ENCODE measurements at regions not wholly inside any gene's neighbourhood (a gene's known extent, or its start where the extent isn't known, plus 50 kb on each side); places are given as distances from the start of the nearest gene placed in this dataset.

DNA sequence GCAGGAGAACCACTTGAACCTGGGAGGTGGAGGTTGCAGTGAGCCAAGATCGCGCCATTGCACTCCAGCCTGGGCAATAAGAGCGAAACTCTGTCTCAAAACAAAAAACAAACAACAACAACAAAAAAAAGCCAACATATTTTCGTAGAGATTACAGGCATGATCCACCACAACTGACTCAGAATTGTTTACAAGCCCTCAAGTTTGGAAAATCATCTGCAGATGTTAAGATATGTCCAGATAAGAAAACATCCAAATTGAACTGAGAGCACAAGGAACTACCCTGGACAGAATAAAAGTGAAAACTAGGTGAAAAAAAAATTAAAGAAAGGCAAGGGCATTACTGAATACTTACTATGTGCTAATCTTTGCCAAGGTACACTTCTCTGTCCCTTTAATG lies 89.8 kb upstream of the WLS start:
- H3K9me3 ChIP-seq (ENCODE audit: control insufficient read depth in 1 of 2, insufficient read depth in 1 of 2, low read length in 2 of 2): peaks cover 0 to 4% of the 10 kb centered on the region in 2 experiments
- no peaks in the 10 kb centered on the region for H3K36me3 Mint-ChIP-seq (ENCODE audit: low read depth)
- H3K27me3 Mint-ChIP-seq: no peaks in the 10 kb centered on the region
- peaks cover 3% of the 10 kb centered on the region for H3K9me3 Mint-ChIP-seq
- no peak overlapping the region for H3K4me3 ChIP-seq (ENCODE audit: low read length)
- CTCF ChIA-PET: no interaction called here
- TF ChIP-seq, protein P1, sequence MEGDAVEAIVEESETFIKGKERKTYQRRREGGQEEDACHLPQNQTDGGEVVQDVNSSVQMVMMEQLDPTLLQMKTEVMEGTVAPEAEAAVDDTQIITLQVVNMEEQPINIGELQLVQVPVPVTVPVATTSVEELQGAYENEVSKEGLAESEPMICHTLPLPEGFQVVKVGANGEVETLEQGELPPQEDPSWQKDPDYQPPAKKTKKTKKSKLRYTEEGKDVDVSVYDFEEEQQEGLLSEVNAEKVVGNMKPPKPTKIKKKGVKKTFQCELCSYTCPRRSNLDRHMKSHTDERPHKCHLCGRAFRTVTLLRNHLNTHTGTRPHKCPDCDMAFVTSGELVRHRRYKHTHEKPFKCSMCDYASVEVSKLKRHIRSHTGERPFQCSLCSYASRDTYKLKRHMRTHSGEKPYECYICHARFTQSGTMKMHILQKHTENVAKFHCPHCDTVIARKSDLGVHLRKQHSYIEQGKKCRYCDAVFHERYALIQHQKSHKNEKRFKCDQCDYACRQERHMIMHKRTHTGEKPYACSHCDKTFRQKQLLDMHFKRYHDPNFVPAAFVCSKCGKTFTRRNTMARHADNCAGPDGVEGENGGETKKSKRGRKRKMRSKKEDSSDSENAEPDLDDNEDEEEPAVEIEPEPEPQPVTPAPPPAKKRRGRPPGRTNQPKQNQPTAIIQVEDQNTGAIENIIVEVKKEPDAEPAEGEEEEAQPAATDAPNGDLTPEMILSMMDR (IDR thresholded peaks at IDR 0.05): no peak
- no peak overlapping the region for H3K4me3 Mint-ChIP-seq
- H3K36me3 ChIP-seq (ENCODE audit: insufficient read depth, low read length): no peaks in the 10 kb centered on the region
- POLR2A ChIA-PET: no interaction called here
- no peaks in the 10 kb centered on the region for H3K4me1 ChIP-seq (ENCODE audit: insufficient read depth, low read length)
- H3K27me3 ChIP-seq (ENCODE audit: control insufficient read depth in 1 of 2, insufficient read depth in 2 of 2, low read length in 2 of 2): no peaks in the 10 kb centered on the region
- H3K27ac ChIP-seq (ENCODE audit: low read depth in 1 of 2, low read length in 2 of 2): no peak overlapping the region
- ATAC-seq (ENCODE audit: poor library complexity) (no peak), DNase-seq (no peak)
- H3K4me1 Mint-ChIP-seq (ENCODE audit: low read depth): no peaks in the 10 kb centered on the region
- intact Hi-C loops (cut with DNase I, micrococcal nuclease): no loop called here
- no peak overlapping the region for H3K27ac Mint-ChIP-seq

DNA sequence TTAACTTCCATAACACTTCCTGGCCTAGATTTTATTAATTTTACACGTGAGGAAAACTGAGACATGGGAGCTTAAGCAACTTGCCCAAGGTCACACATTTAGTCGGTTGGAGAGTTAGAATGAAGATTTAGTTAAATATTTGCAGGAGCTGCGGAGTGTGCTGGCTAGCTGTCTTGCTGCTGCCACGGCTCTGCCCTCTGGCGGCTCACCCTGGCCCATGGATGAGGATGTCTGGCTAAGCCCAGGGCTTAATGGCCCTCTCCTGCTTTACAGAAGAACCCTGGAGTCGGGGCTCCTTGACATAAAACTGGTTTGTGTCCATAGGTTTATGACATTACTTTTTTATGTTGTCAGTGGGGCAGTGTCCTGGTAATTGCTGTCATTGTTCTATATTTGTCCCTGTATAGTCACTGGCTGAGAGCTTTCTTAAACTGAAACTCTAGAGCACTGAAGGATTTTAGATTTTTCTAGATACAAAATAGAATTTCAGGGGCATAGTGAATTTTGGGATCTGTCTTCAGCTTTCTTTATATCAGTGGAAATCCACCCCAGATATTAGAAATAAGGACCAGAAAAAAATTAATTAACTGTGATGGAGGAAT lies 88.9 kb upstream of the WLS start:
- H3K4me3 Mint-ChIP-seq: no peak overlapping the region
- CTCF ChIA-PET: no interaction called here
- DNase-seq (no peak), ATAC-seq (ENCODE audit: poor library complexity) (no peak)
- no peak overlapping the region for H3K27ac ChIP-seq (ENCODE audit: low read depth in 1 of 2, low read length in 2 of 2)
- TF ChIP-seq, protein P1 (IDR thresholded peaks at IDR 0.05): no peak
- H3K4me1 ChIP-seq (ENCODE audit: insufficient read depth, low read length): no peaks in the 10 kb centered on the region
- H3K27me3 Mint-ChIP-seq: no peaks in the 10 kb centered on the region
- peaks cover 0 to 6% of the 10 kb centered on the region in 2 experiments for H3K9me3 ChIP-seq (ENCODE audit: control insufficient read depth in 1 of 2, insufficient read depth in 1 of 2, low read length in 2 of 2)
- H3K4me1 Mint-ChIP-seq (ENCODE audit: low read depth): no peaks in the 10 kb centered on the region
- POLR2A ChIA-PET: no interaction called here
- intact Hi-C loops (cut with DNase I, micrococcal nuclease): no loop called here
- no peak overlapping the region for H3K4me3 ChIP-seq (ENCODE audit: low read length)
- no peaks in the 10 kb centered on the region for H3K27me3 ChIP-seq (ENCODE audit: control insufficient read depth in 1 of 2, insufficient read depth in 2 of 2, low read length in 2 of 2)
- H3K36me3 ChIP-seq (ENCODE audit: insufficient read depth, low read length): no peaks in the 10 kb centered on the region
- no peaks in the 10 kb centered on the region for H3K36me3 Mint-ChIP-seq (ENCODE audit: low read depth)
- H3K9me3 Mint-ChIP-seq: peaks cover 3% of the 10 kb centered on the region
- H3K27ac Mint-ChIP-seq: no peak overlapping the region

DNA sequence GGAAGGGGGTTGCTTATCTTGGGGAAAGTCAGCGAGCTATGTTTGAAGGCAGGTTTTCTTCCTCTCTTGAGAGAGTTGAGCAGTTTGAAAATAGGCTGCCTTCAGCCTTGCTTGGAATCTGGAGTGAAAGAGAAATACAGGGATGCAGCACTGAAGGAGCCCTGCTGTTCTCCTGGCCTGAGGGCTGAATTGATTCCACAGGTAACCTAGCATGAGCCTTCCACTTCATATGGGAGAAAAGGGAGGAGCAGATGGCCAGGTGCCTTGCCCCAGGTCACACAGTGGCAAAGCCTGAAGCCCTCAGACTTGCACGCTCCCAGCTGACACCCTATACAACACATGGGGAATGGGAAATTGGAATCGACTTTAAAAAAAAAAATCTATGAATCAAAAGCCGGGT lies 88.0 kb upstream of the WLS start:
- intact Hi-C loops (cut with DNase I, micrococcal nuclease): no loop called here
- DNase-seq (no peak), ATAC-seq (ENCODE audit: poor library complexity) (no peak)
- no peak overlapping the region for H3K27ac Mint-ChIP-seq
- H3K4me1 Mint-ChIP-seq (ENCODE audit: low read depth): no peaks in the 10 kb centered on the region
- ChIA-PET CTCF (no interaction called here), POLR2A (no interaction called here)
- H3K9me3 Mint-ChIP-seq: peaks cover 3% of the 10 kb centered on the region
- Histone ChIP-seq H3K4me1 (ENCODE audit: insufficient read depth, low read length) (no peaks in the 10 kb centered on the region), H3K27ac (ENCODE audit: low read depth in 1 of 2, low read length in 2 of 2) (no peak overlapping the region), H3K36me3 (ENCODE audit: insufficient read depth, low read length) (no peaks in the 10 kb centered on the region), H3K27me3 (ENCODE audit: control insufficient read depth in 1 of 2, insufficient read depth in 2 of 2, low read length in 2 of 2) (no peaks in the 10 kb centered on the region), H3K9me3 (ENCODE audit: control insufficient read depth in 1 of 2, insufficient read depth in 1 of 2, low read length in 2 of 2) (peaks cover 0 to 9% of the 10 kb centered on the region in 2 experiments), H3K4me3 (ENCODE audit: low read length) (no peak overlapping the region)
- no peaks in the 10 kb centered on the region for H3K36me3 Mint-ChIP-seq (ENCODE audit: low read depth)
- H3K27me3 Mint-ChIP-seq: no peaks in the 10 kb centered on the region
- no peak overlapping the region for H3K4me3 Mint-ChIP-seq
- TF ChIP-seq, protein P1 (IDR thresholded peaks at IDR 0.05): no peak

Data from CD4-positive, alpha-beta T cell (primary cell).